HEK293 (cell line): ENCODE measurements at regions not wholly inside any gene's neighbourhood (a gene's known extent, or its start where the extent isn't known, plus 50 kb on each side); places are given as distances from the start of the nearest gene placed in this dataset.
"Not testable (repeated sequence)": the region's sequence is repeated elsewhere in the genome, so short reads cannot be mapped to it uniquely, and the experiment has no call there.

ENCODE experiments used
- KLF8 ChIP-seq: fragments of 450-650 bp; formaldehyde crosslinking; IDR thresholded peaks from 2 replicates; pipeline ENCODE4 v1.5.1; 2016; ENCODE audit warnings: missing biosample characterization, missing genetic modification characterization
- RBAK ChIP-seq: fragments of 450-650 bp; formaldehyde crosslinking; IDR thresholded peaks from 2 replicates; pipeline ENCODE4 v1.5.1; 2016; ENCODE audit warnings: missing biosample characterization, missing genetic modification characterization
- YY1 ChIP-seq: fragments of 450-650 bp; formaldehyde crosslinking; IDR thresholded peaks from 2 replicates; pipeline ENCODE4 v1.5.1; 2018; ENCODE audit warnings: missing biosample characterization, missing genetic modification characterization
- ZFP37 ChIP-seq: fragments of 450-650 bp; formaldehyde crosslinking; IDR thresholded peaks from 2 replicates; pipeline ENCODE4 v1.5.1; 2016; ENCODE audit warnings: missing biosample characterization, missing genetic modification characterization
- ZNF202 ChIP-seq: fragments of 450-650 bp; formaldehyde crosslinking; IDR thresholded peaks from 2 replicates; pipeline ENCODE4 v1.5.1; 2016; ENCODE audit warnings: missing biosample characterization, missing genetic modification characterization, borderline replicate concordance
- ZNF529 ChIP-seq: fragments of 450-650 bp; formaldehyde crosslinking; IDR thresholded peaks from 2 replicates; pipeline ENCODE4 v1.5.1; 2017; ENCODE audit warnings: missing genetic modification characterization, missing biosample characterization; ENCODE audit not compliant: insufficient replicate concordance
- ZNF530 ChIP-seq: fragments of 450-650 bp; formaldehyde crosslinking; IDR thresholded peaks from 2 replicates; pipeline ENCODE4 v1.5.1; 2016; ENCODE audit warnings: low read depth, missing biosample characterization, missing genetic modification characterization
- TF ChIP-seq, protein P1 (sequence below): fragments of 450-650 bp; formaldehyde crosslinking; IDR thresholded peaks from 2 replicates; pipeline ENCODE4 v1.5.1; 2016; ENCODE audit warnings: missing biosample characterization, missing genetic modification characterization
- TF ChIP-seq, protein P2 (sequence below): fragments of 450-650 bp; formaldehyde crosslinking; IDR thresholded peaks from 2 replicates; pipeline ENCODE4 v1.5.1; 2016; ENCODE audit warnings: missing biosample characterization, missing genetic modification characterization
- TF ChIP-seq, protein P3 (sequence below): fragments of 450-650 bp; formaldehyde crosslinking; IDR thresholded peaks from 2 replicates; pipeline ENCODE4 v1.5.1; 2016; ENCODE audit warnings: missing biosample characterization, missing genetic modification characterization

DNA sequence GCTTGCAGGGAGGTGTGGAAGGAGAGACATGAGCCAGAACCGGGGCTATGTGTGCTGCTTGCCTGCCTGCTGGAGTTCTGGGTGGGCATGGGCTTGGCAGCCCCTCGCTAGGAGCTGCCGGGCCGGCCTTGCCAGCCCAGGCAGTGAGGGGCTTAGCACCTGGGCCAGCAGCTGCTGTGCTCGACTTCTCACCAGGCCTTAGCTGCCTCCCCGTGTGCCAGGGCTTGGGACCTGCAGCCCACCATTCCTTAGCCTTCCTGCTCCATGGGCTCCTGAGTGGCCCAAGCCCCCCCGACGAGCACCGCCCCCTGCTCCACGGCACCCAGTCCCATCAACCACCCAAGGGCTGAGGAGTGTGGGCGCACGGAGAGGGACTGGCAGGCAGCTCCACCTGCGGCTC lies 111.3 kb downstream of the OTOP1 start:
- not testable (repeated sequence) for TF ChIP-seq YY1; RBAK; ZNF202 (tag by site-specific recombination); ZNF530 (tag by site-specific recombination); KLF8 (tag by site-specific recombination); ZNF529 (tag by site-specific recombination); ZFP37 (tag by site-specific recombination)
- TF ChIP-seq, protein P1, sequence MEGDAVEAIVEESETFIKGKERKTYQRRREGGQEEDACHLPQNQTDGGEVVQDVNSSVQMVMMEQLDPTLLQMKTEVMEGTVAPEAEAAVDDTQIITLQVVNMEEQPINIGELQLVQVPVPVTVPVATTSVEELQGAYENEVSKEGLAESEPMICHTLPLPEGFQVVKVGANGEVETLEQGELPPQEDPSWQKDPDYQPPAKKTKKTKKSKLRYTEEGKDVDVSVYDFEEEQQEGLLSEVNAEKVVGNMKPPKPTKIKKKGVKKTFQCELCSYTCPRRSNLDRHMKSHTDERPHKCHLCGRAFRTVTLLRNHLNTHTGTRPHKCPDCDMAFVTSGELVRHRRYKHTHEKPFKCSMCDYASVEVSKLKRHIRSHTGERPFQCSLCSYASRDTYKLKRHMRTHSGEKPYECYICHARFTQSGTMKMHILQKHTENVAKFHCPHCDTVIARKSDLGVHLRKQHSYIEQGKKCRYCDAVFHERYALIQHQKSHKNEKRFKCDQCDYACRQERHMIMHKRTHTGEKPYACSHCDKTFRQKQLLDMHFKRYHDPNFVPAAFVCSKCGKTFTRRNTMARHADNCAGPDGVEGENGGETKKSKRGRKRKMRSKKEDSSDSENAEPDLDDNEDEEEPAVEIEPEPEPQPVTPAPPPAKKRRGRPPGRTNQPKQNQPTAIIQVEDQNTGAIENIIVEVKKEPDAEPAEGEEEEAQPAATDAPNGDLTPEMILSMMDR: not testable (repeated sequence)
- TF ChIP-seq, protein P2, sequence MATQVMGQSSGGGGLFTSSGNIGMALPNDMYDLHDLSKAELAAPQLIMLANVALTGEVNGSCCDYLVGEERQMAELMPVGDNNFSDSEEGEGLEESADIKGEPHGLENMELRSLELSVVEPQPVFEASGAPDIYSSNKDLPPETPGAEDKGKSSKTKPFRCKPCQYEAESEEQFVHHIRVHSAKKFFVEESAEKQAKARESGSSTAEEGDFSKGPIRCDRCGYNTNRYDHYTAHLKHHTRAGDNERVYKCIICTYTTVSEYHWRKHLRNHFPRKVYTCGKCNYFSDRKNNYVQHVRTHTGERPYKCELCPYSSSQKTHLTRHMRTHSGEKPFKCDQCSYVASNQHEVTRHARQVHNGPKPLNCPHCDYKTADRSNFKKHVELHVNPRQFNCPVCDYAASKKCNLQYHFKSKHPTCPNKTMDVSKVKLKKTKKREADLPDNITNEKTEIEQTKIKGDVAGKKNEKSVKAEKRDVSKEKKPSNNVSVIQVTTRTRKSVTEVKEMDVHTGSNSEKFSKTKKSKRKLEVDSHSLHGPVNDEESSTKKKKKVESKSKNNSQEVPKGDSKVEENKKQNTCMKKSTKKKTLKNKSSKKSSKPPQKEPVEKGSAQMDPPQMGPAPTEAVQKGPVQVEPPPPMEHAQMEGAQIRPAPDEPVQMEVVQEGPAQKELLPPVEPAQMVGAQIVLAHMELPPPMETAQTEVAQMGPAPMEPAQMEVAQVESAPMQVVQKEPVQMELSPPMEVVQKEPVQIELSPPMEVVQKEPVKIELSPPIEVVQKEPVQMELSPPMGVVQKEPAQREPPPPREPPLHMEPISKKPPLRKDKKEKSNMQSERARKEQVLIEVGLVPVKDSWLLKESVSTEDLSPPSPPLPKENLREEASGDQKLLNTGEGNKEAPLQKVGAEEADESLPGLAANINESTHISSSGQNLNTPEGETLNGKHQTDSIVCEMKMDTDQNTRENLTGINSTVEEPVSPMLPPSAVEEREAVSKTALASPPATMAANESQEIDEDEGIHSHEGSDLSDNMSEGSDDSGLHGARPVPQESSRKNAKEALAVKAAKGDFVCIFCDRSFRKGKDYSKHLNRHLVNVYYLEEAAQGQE (tag by site-specific recombination): not testable (repeated sequence)
- TF ChIP-seq, protein P3, sequence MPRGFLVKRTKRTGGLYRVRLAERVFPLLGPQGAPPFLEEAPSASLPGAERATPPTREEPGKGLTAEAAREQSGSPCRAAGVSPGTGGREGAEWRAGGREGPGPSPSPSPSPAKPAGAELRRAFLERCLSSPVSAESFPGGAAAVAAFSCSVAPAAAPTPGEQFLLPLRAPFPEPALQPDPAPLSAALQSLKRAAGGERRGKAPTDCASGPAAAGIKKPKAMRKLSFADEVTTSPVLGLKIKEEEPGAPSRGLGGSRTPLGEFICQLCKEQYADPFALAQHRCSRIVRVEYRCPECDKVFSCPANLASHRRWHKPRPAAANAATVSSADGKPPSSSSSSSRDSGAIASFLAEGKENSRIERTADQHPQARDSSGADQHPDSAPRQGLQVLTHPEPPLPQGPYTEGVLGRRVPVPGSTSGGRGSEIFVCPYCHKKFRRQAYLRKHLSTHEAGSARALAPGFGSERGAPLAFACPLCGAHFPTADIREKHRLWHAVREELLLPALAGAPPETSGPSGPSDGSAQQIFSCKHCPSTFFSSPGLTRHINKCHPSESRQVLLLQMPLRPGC (tag by site-specific recombination): not testable (repeated sequence)
